ENCODE measurements at regions not wholly inside any gene's neighbourhood (a gene's known extent, or its start where the extent isn't known, plus 50 kb on each side); places are given as distances from the start of the nearest gene placed in this dataset.

DNA sequence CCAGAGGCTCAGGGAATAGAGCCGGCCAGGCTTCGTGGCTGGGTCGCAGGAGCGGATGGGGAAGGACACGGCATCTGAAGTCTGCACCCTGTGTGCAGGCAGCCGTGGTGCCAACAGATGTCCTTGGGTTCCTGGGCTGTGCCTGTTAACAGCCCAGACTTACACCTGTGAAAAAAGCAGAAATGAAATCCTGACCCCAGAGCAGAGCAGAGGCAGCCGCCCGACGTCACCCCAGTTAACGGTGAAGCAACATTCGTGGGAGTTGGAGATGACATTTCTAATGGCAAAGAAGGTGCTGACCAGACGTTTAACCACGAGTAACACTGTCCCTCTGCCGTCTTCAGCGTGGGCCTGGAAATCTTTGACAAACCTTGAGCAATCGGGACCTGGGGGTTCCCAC is 200.3 kb upstream of the DIO3 start:
- Mint-ChIP-seq H3K36me3 (ENCODE audit: insufficient read depth) (no peaks in the 10 kb centered on the region), H3K9me3 (ENCODE audit: low read depth) (no peaks in the 10 kb centered on the region), H3K27ac (no peak overlapping the region), H3K4me3 (ENCODE audit: low read depth) (no peak overlapping the region), H3K4me1 (ENCODE audit: low read depth) (peaks cover 7% of the 10 kb centered on the region), H3K27me3 (peaks cover 29% of the 10 kb centered on the region)
- DNase-seq (ENCODE audit: low spot score, unreplicated experiment), result no peak
- TF ChIP-seq, protein P1, sequence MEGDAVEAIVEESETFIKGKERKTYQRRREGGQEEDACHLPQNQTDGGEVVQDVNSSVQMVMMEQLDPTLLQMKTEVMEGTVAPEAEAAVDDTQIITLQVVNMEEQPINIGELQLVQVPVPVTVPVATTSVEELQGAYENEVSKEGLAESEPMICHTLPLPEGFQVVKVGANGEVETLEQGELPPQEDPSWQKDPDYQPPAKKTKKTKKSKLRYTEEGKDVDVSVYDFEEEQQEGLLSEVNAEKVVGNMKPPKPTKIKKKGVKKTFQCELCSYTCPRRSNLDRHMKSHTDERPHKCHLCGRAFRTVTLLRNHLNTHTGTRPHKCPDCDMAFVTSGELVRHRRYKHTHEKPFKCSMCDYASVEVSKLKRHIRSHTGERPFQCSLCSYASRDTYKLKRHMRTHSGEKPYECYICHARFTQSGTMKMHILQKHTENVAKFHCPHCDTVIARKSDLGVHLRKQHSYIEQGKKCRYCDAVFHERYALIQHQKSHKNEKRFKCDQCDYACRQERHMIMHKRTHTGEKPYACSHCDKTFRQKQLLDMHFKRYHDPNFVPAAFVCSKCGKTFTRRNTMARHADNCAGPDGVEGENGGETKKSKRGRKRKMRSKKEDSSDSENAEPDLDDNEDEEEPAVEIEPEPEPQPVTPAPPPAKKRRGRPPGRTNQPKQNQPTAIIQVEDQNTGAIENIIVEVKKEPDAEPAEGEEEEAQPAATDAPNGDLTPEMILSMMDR (IDR thresholded peaks at IDR 0.05; ENCODE audit: unreplicated experiment), result no peak

DNA sequence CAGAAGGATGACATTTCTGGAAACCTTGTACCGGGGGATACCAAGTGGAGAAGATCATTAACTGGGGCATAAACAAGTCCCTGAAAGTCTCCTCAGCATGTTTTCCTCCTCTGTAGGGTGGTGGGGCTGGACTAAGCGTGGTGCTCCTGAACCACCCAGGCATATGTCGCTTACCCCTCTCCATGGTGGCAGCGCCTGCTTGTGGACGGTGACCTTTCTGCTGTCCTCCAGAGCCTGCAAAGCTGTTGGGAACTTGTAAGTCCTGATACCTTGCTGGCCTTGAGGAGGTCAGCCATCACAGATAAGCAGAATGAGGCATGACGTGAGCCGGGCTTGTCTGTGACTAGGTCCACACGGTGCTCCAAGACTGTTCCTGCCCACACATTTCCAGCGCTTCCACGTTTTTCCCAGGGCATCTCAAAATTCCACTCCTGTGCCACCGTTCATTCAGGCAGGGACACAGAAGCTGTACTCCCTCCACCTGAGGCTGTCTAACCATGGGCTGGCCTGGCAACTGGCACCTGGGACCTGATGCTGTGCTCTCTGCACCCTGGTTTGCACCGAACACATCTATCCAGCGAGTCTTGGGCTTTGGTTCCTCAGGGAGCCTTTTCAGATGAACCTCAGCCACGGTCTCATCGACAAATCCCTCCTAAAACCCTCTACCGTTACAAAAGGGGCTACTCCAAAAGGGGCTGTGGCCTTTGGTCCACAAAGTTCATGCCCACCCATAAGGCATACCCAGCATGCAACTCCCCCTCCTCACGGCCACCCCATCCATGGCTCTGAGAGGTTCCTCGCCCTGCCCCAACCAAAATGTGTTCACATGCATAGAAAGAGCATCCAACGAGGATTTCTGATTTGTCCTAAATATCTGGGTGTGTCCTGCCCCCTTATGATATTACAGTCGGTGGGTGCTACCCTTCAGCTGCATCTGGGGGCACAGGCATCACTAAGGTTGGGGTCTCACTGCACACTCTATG is 199.6 kb upstream of the DIO3 start:
- H3K4me3 Mint-ChIP-seq (ENCODE audit: low read depth), result no peak overlapping the region
- H3K4me1 Mint-ChIP-seq (ENCODE audit: low read depth), result peaks cover 7% of the 10 kb centered on the region
- H3K9me3 Mint-ChIP-seq (ENCODE audit: low read depth), result no peaks in the 10 kb centered on the region
- no peak for DNase-seq (ENCODE audit: low spot score, unreplicated experiment)
- H3K27ac Mint-ChIP-seq, result no peak overlapping the region
- H3K27me3 Mint-ChIP-seq, result peaks cover 33% of the 10 kb centered on the region
- H3K36me3 Mint-ChIP-seq (ENCODE audit: insufficient read depth), result no peaks in the 10 kb centered on the region
- TF ChIP-seq, protein P1 (IDR thresholded peaks at IDR 0.05; ENCODE audit: unreplicated experiment), result no peak

- peaks cover 7% of the 10 kb centered on the region for H3K4me1 Mint-ChIP-seq (ENCODE audit: low read depth)
- no peaks in the 10 kb centered on the region for H3K9me3 Mint-ChIP-seq (ENCODE audit: low read depth)
- H3K4me3 Mint-ChIP-seq (ENCODE audit: low read depth), result no peak overlapping the region
- no peak for DNase-seq (ENCODE audit: low spot score, unreplicated experiment)
- peaks cover 39% of the 10 kb centered on the region for H3K27me3 Mint-ChIP-seq
- TF ChIP-seq, protein P1 (IDR thresholded peaks at IDR 0.05; ENCODE audit: unreplicated experiment), result no peak
- peak overlapping the region; percentile 48 for H3K27ac Mint-ChIP-seq
- H3K36me3 Mint-ChIP-seq (ENCODE audit: insufficient read depth), result no peaks in the 10 kb centered on the region
These were observed 198.6 kb upstream of the DIO3 start for GRCh38 chr14:101362529-101363260.

- H3K9me3 Mint-ChIP-seq (ENCODE audit: low read depth), result no peaks in the 10 kb centered on the region
These were observed 198.1 kb upstream of the DIO3 start for GRCh38 chr14:101363261-101363555.

DNA sequence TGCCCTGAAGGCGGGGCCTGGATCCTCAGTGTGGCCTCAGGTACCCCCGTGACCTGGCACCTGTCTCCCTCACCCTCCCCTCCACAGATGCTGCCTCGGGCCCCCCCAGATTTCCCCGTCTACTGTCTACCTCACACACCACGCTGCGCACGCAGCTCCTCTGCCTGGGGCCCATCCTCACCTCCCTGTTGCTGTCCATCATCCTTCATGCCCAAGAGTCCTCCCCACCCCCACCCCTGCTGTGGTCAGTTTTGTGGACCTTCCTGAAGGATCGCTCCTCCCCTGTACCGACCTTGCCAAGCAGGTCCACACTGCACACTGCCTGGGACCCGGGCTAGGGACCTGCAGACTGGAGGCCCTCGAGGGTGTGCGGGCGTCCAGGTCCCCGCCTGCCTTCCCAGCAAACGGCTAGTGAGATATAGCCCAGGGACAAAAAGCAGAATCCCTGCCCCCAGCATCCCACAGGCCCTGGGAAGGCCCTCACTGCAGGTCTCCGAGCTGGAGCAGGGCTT is 197.4 kb upstream of the DIO3 start:
- H3K9me3 Mint-ChIP-seq (ENCODE audit: low read depth), result no peaks in the 10 kb centered on the region
- H3K36me3 Mint-ChIP-seq (ENCODE audit: insufficient read depth), result no peaks in the 10 kb centered on the region
- TF ChIP-seq, protein P1 (IDR thresholded peaks at IDR 0.05; ENCODE audit: unreplicated experiment), result no peak
- no peak overlapping the region for H3K4me3 Mint-ChIP-seq (ENCODE audit: low read depth)
- DNase-seq (ENCODE audit: low spot score, unreplicated experiment), result no peak
- H3K27ac Mint-ChIP-seq, result no peak overlapping the region
- peaks cover 7% of the 10 kb centered on the region for H3K4me1 Mint-ChIP-seq (ENCODE audit: low read depth)
- H3K27me3 Mint-ChIP-seq, result peaks cover 44% of the 10 kb centered on the region

More at GRCh38 chr14:101363261-101363555, 198.1 kb upstream of the DIO3 start:
- Mint-ChIP-seq H3K36me3 (ENCODE audit: insufficient read depth) (no peaks in the 10 kb centered on the region), H3K4me1 (ENCODE audit: low read depth) (peaks cover 7% of the 10 kb centered on the region), H3K27ac (no peak overlapping the region), H3K4me3 (ENCODE audit: low read depth) (no peak overlapping the region), H3K27me3 (peaks cover 43% of the 10 kb centered on the region)
- DNase-seq (ENCODE audit: low spot score, unreplicated experiment), result no peak
- TF ChIP-seq, protein P1 (IDR thresholded peaks at IDR 0.05; ENCODE audit: unreplicated experiment), result no peak

Measured in progenitor cell of endocrine pancreas (in vitro differentiated cells).